ENCODE measurements at regions not wholly inside any gene's neighbourhood (a gene's known extent, or its start where the extent isn't known, plus 50 kb on each side); places are given as distances from the start of the nearest gene placed in this dataset.

DNA sequence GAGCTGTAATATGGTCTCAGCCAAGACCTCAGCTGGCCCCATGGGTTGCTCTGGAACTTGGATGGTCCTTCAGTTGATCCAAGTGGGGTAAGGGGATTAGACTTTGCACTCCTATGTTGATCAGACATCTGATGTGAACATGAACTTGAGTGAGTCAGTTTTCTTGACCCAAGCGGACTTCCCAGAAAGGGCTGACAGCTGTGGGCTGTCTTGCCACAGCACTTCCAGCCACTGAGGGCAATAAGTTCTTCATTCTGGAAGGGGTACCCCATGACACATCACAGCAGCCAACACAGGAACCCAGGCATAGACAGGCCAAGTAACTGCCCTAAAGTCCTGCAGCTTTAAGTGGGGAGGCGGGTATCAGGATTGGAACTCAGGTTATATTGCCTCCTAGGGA is 93.9 kb upstream of the USP24 start:
- TF ChIP-seq, protein P1, sequence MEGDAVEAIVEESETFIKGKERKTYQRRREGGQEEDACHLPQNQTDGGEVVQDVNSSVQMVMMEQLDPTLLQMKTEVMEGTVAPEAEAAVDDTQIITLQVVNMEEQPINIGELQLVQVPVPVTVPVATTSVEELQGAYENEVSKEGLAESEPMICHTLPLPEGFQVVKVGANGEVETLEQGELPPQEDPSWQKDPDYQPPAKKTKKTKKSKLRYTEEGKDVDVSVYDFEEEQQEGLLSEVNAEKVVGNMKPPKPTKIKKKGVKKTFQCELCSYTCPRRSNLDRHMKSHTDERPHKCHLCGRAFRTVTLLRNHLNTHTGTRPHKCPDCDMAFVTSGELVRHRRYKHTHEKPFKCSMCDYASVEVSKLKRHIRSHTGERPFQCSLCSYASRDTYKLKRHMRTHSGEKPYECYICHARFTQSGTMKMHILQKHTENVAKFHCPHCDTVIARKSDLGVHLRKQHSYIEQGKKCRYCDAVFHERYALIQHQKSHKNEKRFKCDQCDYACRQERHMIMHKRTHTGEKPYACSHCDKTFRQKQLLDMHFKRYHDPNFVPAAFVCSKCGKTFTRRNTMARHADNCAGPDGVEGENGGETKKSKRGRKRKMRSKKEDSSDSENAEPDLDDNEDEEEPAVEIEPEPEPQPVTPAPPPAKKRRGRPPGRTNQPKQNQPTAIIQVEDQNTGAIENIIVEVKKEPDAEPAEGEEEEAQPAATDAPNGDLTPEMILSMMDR (conservative IDR thresholded peaks at IDR 0.05) = no peak
- no peak overlapping the region for H4K91ac ChIP-seq (ENCODE audit: insufficient read length, low read depth, low read length)

More for the DNA sequence above, 93.9 kb upstream of the USP24 start:
- Histone ChIP-seq H3K27ac (ENCODE audit: insufficient read length, low read depth, low read length) (no peak overlapping the region), H3K4me1 (ENCODE audit: insufficient read depth, low read length) (no peaks in the 10 kb centered on the region), H2BK120ac (ENCODE audit: low read depth, low read length, poor library complexity, severe bottlenecking) (no peak overlapping the region), H3K18ac (ENCODE audit: insufficient read length, low read depth, low read length) (no peak overlapping the region), H3K23me2 (ENCODE audit: insufficient read length, low read depth, low read length, poor library complexity, severe bottlenecking) (no peaks in the 10 kb centered on the region), H4K5ac (ENCODE audit: insufficient read length, low read depth, low read length) (no peak overlapping the region), H4K8ac (replicated peaks; ENCODE audit: insufficient read length, low read depth, low read length) (no peak overlapping the region), H2BK15ac (ENCODE audit: low read depth, low read length) (no peak overlapping the region), H3K56ac (ENCODE audit: insufficient read length, low read depth, low read length) (no peak overlapping the region), H3K4ac (ENCODE audit: low read depth, low read length) (no peak overlapping the region), H3T11ph (ENCODE audit: low read length) (no peak overlapping the region), H3K9ac (ENCODE audit: extremely low read depth, insufficient read length, low read length) (no peak overlapping the region), H3K23ac (ENCODE audit: insufficient read length, low read depth, low read length) (no peak overlapping the region), H3K79me1 (ENCODE audit: insufficient read depth, low read depth, low read length, poor library complexity, severe bottlenecking) (no peaks in the 10 kb centered on the region), H2AFZ (ENCODE audit: low read length) (no peak overlapping the region), H3K4me2 (ENCODE audit: insufficient read depth, insufficient read length, low read length) (no peak overlapping the region), H2BK5ac (ENCODE audit: insufficient read length, low read length) (no peak overlapping the region), H2AK5ac (ENCODE audit: insufficient read length, low read length) (no peak overlapping the region), H3K14ac (ENCODE audit: insufficient read depth, low read length) (no peak overlapping the region), H2BK20ac (ENCODE audit: low read depth, low read length, poor library complexity, severe bottlenecking) (no peak overlapping the region), H3K79me2 (ENCODE audit: insufficient read depth, low read length) (no peaks in the 10 kb centered on the region), H3K27me3 (ENCODE audit: insufficient read depth, low read length) (no peaks in the 10 kb centered on the region), H2BK12ac (ENCODE audit: insufficient read length, low read depth, low read length) (no peak overlapping the region), H4K20me1 (ENCODE audit: control insufficient read depth, insufficient read depth, insufficient read length) (no peaks in the 10 kb centered on the region), H3K9me3 (ENCODE audit: control insufficient read depth, low read depth, low read length) (no peaks in the 10 kb centered on the region)
- Mint-ChIP-seq H3K27ac (no peak overlapping the region), H3K9me3 (no peaks in the 10 kb centered on the region), H3K4me3 (no peak overlapping the region), H3K27me3 (ENCODE audit: low read depth) (peaks cover 6% of the 10 kb centered on the region), H3K36me3 (ENCODE audit: insufficient read depth in 1 of 3, low read depth in 3 of 3) (no peaks in the 10 kb centered on the region), H3K4me1 (peaks cover 0 to 15% of the 10 kb centered on the region in 2 experiments; a peak in 2 of 4 replicates)
- WGBS (ENCODE audit: extremely low coverage, insufficient read length, low lambda C conversion rate) = no CpG with 5 or more reads among the region's 2 CpGs
- no peak for DNase-seq

Data from H9 (cell line).